Neutrophil (primary cell): ENCODE measurements at regions not wholly inside any gene's neighbourhood (a gene's known extent, or its start where the extent isn't known, plus 50 kb on each side); places are given as distances from the start of the nearest gene placed in this dataset.

Experiments
- H3K27ac ChIP-seq: fragments of 200-600 bp; sonication (generic); 2 replicates; pipeline ENCODE4 v1.5.1; 2016; ENCODE audit warnings: mild to moderate bottlenecking, moderate library complexity
- H3K27me3 ChIP-seq: fragments of 200-600 bp; sonication (generic); 2 replicates; pipeline ENCODE4 v1.6.0; 2016; ENCODE audit warnings: mild to moderate bottlenecking
- H3K36me3 ChIP-seq: fragments of 200-600 bp; sonication (generic); 2 replicates; pipeline ENCODE4 v1.5.1; 2017
- H3K4me1 ChIP-seq, 2 experiments: fragments of 200-600 bp in 1 of 2; sonication (generic) in 1 of 2; 1 replicate in 1 of 2; 2 replicates in 1 of 2; pipeline versions ENCODE4 v1.5.1 to v1.6.1; 2013 to 2016; ENCODE audit warnings: low read depth in 1 of 2, low read length in 1 of 2, mild to moderate bottlenecking in 1 of 2, moderate library complexity in 1 of 2; ENCODE audit not compliant: control insufficient read depth in 1 of 2, insufficient read depth in 1 of 2
- H3K4me3 ChIP-seq, 2 experiments: fragments of 200-600 bp in 1 of 2; sonication (generic) in 1 of 2; 1 replicate in 1 of 2; 2 replicates in 1 of 2; pipeline ENCODE4 v1.5.1; 2013 to 2016; ENCODE audit warnings: low read depth in 1 of 2, low read length in 1 of 2, mild to moderate bottlenecking in 1 of 2, moderate library complexity in 1 of 2
- H3K9me3 ChIP-seq: fragments of 200-600 bp; sonication (generic); 2 replicates; pipeline ENCODE4 v1.5.1; 2016
- CTCF ChIP-seq: fragments of 200-600 bp; sonication (generic); IDR thresholded peaks from 2 replicates; pipeline ENCODE4 v1.5.1; 2016; ENCODE audit warnings: antibody characterized with exemption

- H3K4me3 ChIP-seq = no peak overlapping the region
- H3K4me1 ChIP-seq = no peaks in the 10 kb centered on the region
- H3K27me3 ChIP-seq = peaks cover 32% of the 10 kb centered on the region
- no peaks in the 10 kb centered on the region for H3K36me3 ChIP-seq
- TF ChIP-seq CTCF = no peak
- H3K9me3 ChIP-seq = no peaks in the 10 kb centered on the region
- no peak overlapping the region for H3K27ac ChIP-seq
Measured at GRCh38 chr1:42047508-42047880, 105.7 kb upstream of the GUCA2B start.

GRCh38 chr1:42046761-42047507, 106.3 kb upstream of the GUCA2B start:
- peaks cover 29% of the 10 kb centered on the region for H3K27me3 ChIP-seq
- TF ChIP-seq CTCF = no peak

GRCh38 chr1:42044346-42044745, 108.9 kb upstream of the GUCA2B start:
- no peak for TF ChIP-seq CTCF
- Histone ChIP-seq H3K4me3 (no peak overlapping the region), H3K27ac (no peak overlapping the region), H3K4me1 (no peaks in the 10 kb centered on the region), H3K9me3 (no peaks in the 10 kb centered on the region), H3K36me3 (no peaks in the 10 kb centered on the region), H3K27me3 (peaks cover 6% of the 10 kb centered on the region)

More at GRCh38 chr1:42046761-42047507, 106.3 kb upstream of the GUCA2B start:
- H3K4me1 ChIP-seq = no peaks in the 10 kb centered on the region
- no peaks in the 10 kb centered on the region for H3K36me3 ChIP-seq
- no peak overlapping the region for H3K4me3 ChIP-seq
- no peak overlapping the region for H3K27ac ChIP-seq
- H3K9me3 ChIP-seq = no peaks in the 10 kb centered on the region

- Histone ChIP-seq H3K27ac (no peak overlapping the region), H3K4me3 (no peak overlapping the region), H3K9me3 (no peaks in the 10 kb centered on the region), H3K4me1 (no peaks in the 10 kb centered on the region), H3K36me3 (no peaks in the 10 kb centered on the region), H3K27me3 (peaks cover 6% of the 10 kb centered on the region)
- TF ChIP-seq CTCF = no peak
Measured at GRCh38 chr1:42043811-42044210, 109.4 kb upstream of the GUCA2B start.

- no peak for TF ChIP-seq CTCF
- Histone ChIP-seq H3K9me3 (no peaks in the 10 kb centered on the region), H3K27me3 (peaks cover 5% of the 10 kb centered on the region)
Measured at GRCh38 chr1:42043182-42043581, 110.0 kb upstream of the GUCA2B start.

More at GRCh38 chr1:42043182-42043581, 110.0 kb upstream of the GUCA2B start:
- H3K4me1 ChIP-seq = no peaks in the 10 kb centered on the region
- H3K4me3 ChIP-seq = no peak overlapping the region
- no peak overlapping the region for H3K27ac ChIP-seq
- H3K36me3 ChIP-seq = no peaks in the 10 kb centered on the region
